OCI-LY3 (cell line): ENCODE measurements at regions not wholly inside any gene's neighbourhood (a gene's known extent, or its start where the extent isn't known, plus 50 kb on each side); places are given as distances from the start of the nearest gene placed in this dataset.

Experiments
- H2AFZ ChIP-seq: fragments of 200-600, 300-600 bp; shearing (Covaris generic); 2 replicates; pipeline ENCODE4 v1.6.0; 2014; ENCODE audit warnings: antibody characterized with exemption, low read depth, low read length
- H3K27ac ChIP-seq: fragments of 200-600, 300-600 bp; sonication (generic); 2 replicates; pipeline ENCODE4 v1.5.1; 2014; ENCODE audit warnings: mild to moderate bottlenecking, low read length, moderate library complexity, mixed read lengths
- H3K27me3 ChIP-seq: fragments of 200-600, 300-600 bp; sonication (generic); 2 replicates; pipeline ENCODE4 v1.6.1; 2014; ENCODE audit warnings: low read depth, low read length, mixed read lengths
- H3K36me3 ChIP-seq: fragments of 200-600, 300-600 bp; sonication (generic); replicated peaks from 2 replicates; pipeline ENCODE3; 2014; ENCODE audit warnings: low read depth, low read length, mixed read lengths
- H3K4me1 ChIP-seq: fragments of 300-600, 200-600 bp; sonication (generic); 2 replicates; pipeline ENCODE4 v1.6.1; 2014; ENCODE audit warnings: low read length, mixed read lengths
- H3K4me2 ChIP-seq: fragments of 200-600, 300-600 bp; sonication (generic); 2 replicates; pipeline ENCODE4 v1.6.1; 2014; ENCODE audit warnings: low read length, mixed read lengths
- H3K4me3 ChIP-seq: fragments of 300-600, 200-600 bp; sonication (generic); 2 replicates; pipeline ENCODE4 v1.5.1; 2014; ENCODE audit warnings: antibody characterized with exemption, mild to moderate bottlenecking, low read length, moderate library complexity
- H3K79me2 ChIP-seq: fragments of 300-600, 200-600 bp; shearing (Covaris generic); 2 replicates; pipeline ENCODE4 v1.6.1; 2014; ENCODE audit warnings: mild to moderate bottlenecking, low read length, mixed read lengths
- H3K9ac ChIP-seq: fragments of 300-600, 200-600 bp; shearing (Covaris generic); 2 replicates; pipeline ENCODE4 v1.6.0; 2014; ENCODE audit warnings: mild to moderate bottlenecking, low read length, moderate library complexity
- H3K9me3 ChIP-seq: fragments of 200-600, 300-600 bp; shearing (Covaris generic); 2 replicates; pipeline ENCODE4 v1.6.1; 2014; ENCODE audit warnings: low read length, mixed read lengths; ENCODE audit not compliant: insufficient read depth
- H4K20me1 ChIP-seq: fragments of 200-600, 300-600 bp; sonication (generic); 2 replicates; pipeline ENCODE4 v1.6.1; 2016; ENCODE audit warnings: low read length, mixed read lengths; ENCODE audit not compliant: insufficient read depth
- CTCF ChIP-seq: fragments of 200-600, 300-600 bp; sonication (generic); IDR thresholded peaks from 2 replicates; pipeline ENCODE4 v1.5.1; 2014; ENCODE audit warnings: antibody characterized with exemption, low read length, low read depth
- EZH2phosphoT487 ChIP-seq: fragments of 200-600 bp; shearing (Covaris generic); IDR thresholded peaks from 2 replicates; pipeline ENCODE4 v1.6.1; 2018; ENCODE audit warnings: antibody characterized with exemption, mixed run types, low read depth

GRCh38 chr15:47333734-47334133, 383.6 kb upstream of the SEMA6D start:
- Histone ChIP-seq H4K20me1 (no peaks in the 10 kb centered on the region), H3K4me3 (no peak overlapping the region), H3K27me3 (no peaks in the 10 kb centered on the region), H3K36me3 (no peaks in the 10 kb centered on the region), H3K9ac (no peak overlapping the region), H3K79me2 (no peaks in the 10 kb centered on the region), H3K4me2 (no peak overlapping the region), H3K9me3 (no peaks in the 10 kb centered on the region), H3K4me1 (no peaks in the 10 kb centered on the region), H3K27ac (no peak overlapping the region), H2AFZ (no peak overlapping the region)
- TF ChIP-seq CTCF, result no peak
- no peak for TF ChIP-seq EZH2phosphoT487

- Histone ChIP-seq H3K4me2 (no peak overlapping the region), H4K20me1 (no peaks in the 10 kb centered on the region), H3K4me1 (no peaks in the 10 kb centered on the region), H3K9me3 (no peaks in the 10 kb centered on the region), H2AFZ (no peak overlapping the region), H3K36me3 (no peaks in the 10 kb centered on the region), H3K9ac (no peak overlapping the region), H3K4me3 (no peak overlapping the region), H3K79me2 (no peaks in the 10 kb centered on the region), H3K27ac (no peak overlapping the region), H3K27me3 (no peaks in the 10 kb centered on the region)
- TF ChIP-seq EZH2phosphoT487 (no peak), CTCF (no peak)
Measured at GRCh38 chr15:47334805-47335535, 382.3 kb upstream of the SEMA6D start.

- no peak for TF ChIP-seq CTCF
- no peak for TF ChIP-seq EZH2phosphoT487
Measured at GRCh38 chr15:47337106-47337505, 380.2 kb upstream of the SEMA6D start.

DNA sequence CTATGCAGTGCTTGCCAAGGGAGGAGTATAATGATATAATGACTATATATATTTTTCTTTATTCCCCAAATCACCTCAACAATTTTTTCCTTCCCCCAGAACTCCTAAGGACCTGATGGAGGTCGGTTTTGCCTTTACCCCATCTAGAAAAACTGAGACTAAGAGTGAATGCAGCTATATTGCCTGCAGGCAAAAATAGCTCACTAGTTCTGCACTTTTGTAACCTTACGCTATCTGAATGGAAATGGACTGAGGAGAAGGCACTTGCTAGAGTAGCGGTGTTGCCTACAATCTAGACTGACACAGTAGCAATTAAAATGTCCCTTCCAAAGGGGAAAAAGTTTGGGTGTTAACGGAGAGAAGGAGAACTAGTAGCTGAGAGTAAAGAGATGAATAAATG, 379.5 kb upstream of the SEMA6D start:
- Histone ChIP-seq H3K27ac (no peak overlapping the region), H3K9ac (no peak overlapping the region), H3K4me1 (no peaks in the 10 kb centered on the region), H3K9me3 (no peaks in the 10 kb centered on the region), H2AFZ (no peak overlapping the region), H4K20me1 (no peaks in the 10 kb centered on the region), H3K4me3 (no peak overlapping the region), H3K36me3 (no peaks in the 10 kb centered on the region), H3K4me2 (no peak overlapping the region), H3K79me2 (no peaks in the 10 kb centered on the region), H3K27me3 (no peaks in the 10 kb centered on the region)
- no peak for TF ChIP-seq EZH2phosphoT487
- TF ChIP-seq CTCF, result no peak

More at GRCh38 chr15:47337106-47337505, 380.2 kb upstream of the SEMA6D start:
- H3K9me3 ChIP-seq, result no peaks in the 10 kb centered on the region
- H3K9ac ChIP-seq, result no peak overlapping the region
- H3K4me3 ChIP-seq, result no peak overlapping the region
- no peak overlapping the region for H3K4me2 ChIP-seq
- H3K4me1 ChIP-seq, result no peaks in the 10 kb centered on the region
- no peaks in the 10 kb centered on the region for H3K79me2 ChIP-seq
- H3K27ac ChIP-seq, result no peak overlapping the region
- H3K36me3 ChIP-seq, result no peaks in the 10 kb centered on the region
- H3K27me3 ChIP-seq, result no peaks in the 10 kb centered on the region
- H2AFZ ChIP-seq, result no peak overlapping the region
- no peaks in the 10 kb centered on the region for H4K20me1 ChIP-seq
